Activated CD4-positive, alpha-beta memory T cell treated with anti-CD3 and anti-CD28 coated beads for 36 hours (primary cell): ENCODE measurements at regions not wholly inside any gene's neighbourhood (a gene's known extent, or its start where the extent isn't known, plus 50 kb on each side); places are given as distances from the start of the nearest gene placed in this dataset.

Experiments
- CTCF ChIA-PET: fragments of 350-600 bp; sonication (Branson Sonifier 250); formaldehyde crosslinking; loops from one replicate; lab custom pipeline; 2021; ENCODE audit warnings: antibody characterized with exemption, inconsistent platforms; lab: Charles Lee
- POLR2A ChIA-PET: fragments of 350-600 bp; sonication (Branson Sonifier 250); formaldehyde crosslinking; loops from one replicate; lab custom pipeline; 2021; ENCODE audit warnings: antibody characterized with exemption; lab: Charles Lee
- DNase-seq: peaks from one replicate; pipeline ENCODE4 v3.0.0-alpha.2; 2020
- H3K27ac Mint-ChIP-seq: one replicate; pipeline ENCODE4 v1.8.0; 2021; ENCODE audit warnings: mixed read lengths
- H3K27me3 Mint-ChIP-seq: one replicate; pipeline ENCODE4 v1.8.0; 2021; ENCODE audit warnings: mixed read lengths
- H3K36me3 Mint-ChIP-seq: one replicate; pipeline ENCODE4 v1.8.0; 2021; ENCODE audit warnings: mixed read lengths
- H3K4me1 Mint-ChIP-seq: one replicate; pipeline ENCODE4 v1.8.0; 2021; ENCODE audit warnings: low read depth, mixed read lengths
- H3K4me3 Mint-ChIP-seq: one replicate; pipeline ENCODE4 v1.8.0; 2021; ENCODE audit warnings: mild to moderate bottlenecking, mixed read lengths
- H3K9me3 Mint-ChIP-seq: one replicate; pipeline ENCODE4 v1.8.0; 2021; ENCODE audit warnings: mixed read lengths
- intact Hi-C: fragments of 100-400 bp; cut with micrococcal nuclease; formaldehyde crosslinking; loops from one replicate; pipeline ENCODE4 v1.15.1; 2023

DNA sequence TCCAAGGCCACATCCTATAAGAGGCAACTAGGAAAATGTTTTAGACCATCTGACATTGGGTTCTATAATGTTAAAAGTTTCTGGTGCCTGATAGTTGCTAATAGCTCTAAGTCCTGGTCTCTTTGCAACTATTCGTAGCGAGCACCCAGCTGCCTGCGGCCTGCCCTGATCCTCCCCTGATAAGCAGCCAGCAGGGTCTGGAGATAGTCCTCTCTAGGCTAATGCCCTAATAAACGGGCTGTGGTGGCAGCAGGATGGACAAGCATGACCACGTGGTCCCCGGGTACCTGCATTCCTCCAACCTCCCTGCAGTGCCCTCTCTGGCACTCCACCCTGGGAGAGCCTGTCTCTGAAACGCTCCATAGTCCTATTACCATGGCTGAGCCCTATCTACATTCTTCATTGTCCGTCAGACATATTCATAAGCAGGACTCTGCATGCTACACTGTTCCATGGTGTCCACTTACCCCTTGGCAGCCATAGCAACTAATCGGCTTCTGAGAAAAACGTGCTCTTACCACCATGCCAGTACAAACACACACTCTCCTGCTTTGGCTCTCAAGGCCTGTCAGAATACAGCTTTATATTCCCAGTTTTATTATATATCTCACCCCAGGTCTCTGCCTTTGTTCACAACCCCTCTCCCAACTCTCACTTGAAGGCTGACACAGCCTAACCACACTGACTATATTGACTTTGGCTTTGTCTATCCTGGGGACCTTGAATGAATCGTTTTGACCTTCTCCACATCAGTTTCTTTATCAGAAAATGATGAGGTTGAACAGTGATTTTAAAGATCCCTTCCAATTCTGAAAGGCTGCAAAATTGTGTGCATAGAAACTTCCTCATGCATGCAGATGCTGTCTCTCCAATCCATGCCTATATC, 49.9 kb upstream of the DAPK1 start:
- CTCF ChIA-PET: no interaction called here
- intact Hi-C loops: no loop called here
- POLR2A ChIA-PET: no interaction called here
- no peak overlapping the region for H3K4me3 Mint-ChIP-seq
- H3K36me3 Mint-ChIP-seq: no peaks in the 10 kb centered on the region
- H3K27me3 Mint-ChIP-seq: no peaks in the 10 kb centered on the region
- no peaks in the 10 kb centered on the region for H3K9me3 Mint-ChIP-seq
- no peak overlapping the region for H3K27ac Mint-ChIP-seq
- H3K4me1 Mint-ChIP-seq: no peaks in the 10 kb centered on the region
- no peak for DNase-seq
